SK-N-SH (cell line): ENCODE measurements at regions not wholly inside any gene's neighbourhood (a gene's known extent, or its start where the extent isn't known, plus 50 kb on each side); places are given as distances from the start of the nearest gene placed in this dataset.

Experiments
- CTCF ChIA-PET: fragments of 300-600, 350-600 bp; formaldehyde crosslinking; extraction: SDS; loops from one replicate; lab custom pipeline; 2021; lab: Yijun Ruan, JAX
- POLR2A ChIA-PET: fragments of 350-600 bp; sonication (Branson Sonifier 250); formaldehyde crosslinking; extraction: SDS; loops from one replicate; lab custom pipeline; 2020; ENCODE audit warnings: antibody characterized with exemption, inconsistent platforms; lab: Yijun Ruan, JAX
- DNase-seq: peaks from one replicate; pipeline ENCODE4 v3.0.0; 2012
- H2AFZ ChIP-seq: fragments of 200-600 bp; sonication (generic); 2 replicates; pipeline ENCODE4 v1.8.1; 2016; ENCODE audit warnings: antibody characterized with exemption, mild to moderate bottlenecking, low read depth
- H3F3A ChIP-seq: fragments of 200-600 bp; sonication (generic); replicated peaks from 2 replicates; pipeline ENCODE3; 2016; ENCODE audit warnings: antibody characterized with exemption, mild to moderate bottlenecking; ENCODE audit not compliant: insufficient read depth
- H3K27ac ChIP-seq, 2 experiments: fragments of 200-500 bp in 1 of 2; fragments of 200-600 bp in 1 of 2; sonication (Bioruptor generic) in 1 of 2; sonication (generic), shearing (Covaris generic) in 1 of 2; 2 replicates each; pipeline versions ENCODE4 v1.5.1 to v1.6.1; 2014 to 2016; ENCODE audit warnings: low read depth in 2 of 2, inconsistent platforms in 1 of 2, low read length in 1 of 2, mild to moderate bottlenecking in 1 of 2, mixed read lengths in 1 of 2
- H3K27me3 ChIP-seq: fragments of 200-600 bp; sonication (generic), shearing (Covaris generic); 2 replicates; pipeline ENCODE4 v1.6.1; 2016; ENCODE audit warnings: mixed run types; ENCODE audit not compliant: insufficient read depth
- H3K36me3 ChIP-seq, 2 experiments: fragments of 200-500 bp in 1 of 2; fragments of 200-600 bp in 1 of 2; sonication (Bioruptor generic) in 1 of 2; sonication (generic) in 1 of 2; replicated peaks in 1 of 2; 2 replicates each; pipeline versions ENCODE3 to v1.5.1; 2014 to 2016; ENCODE audit warnings: low read length in 1 of 2, mild to moderate bottlenecking in 1 of 2; ENCODE audit not compliant: insufficient read depth in 2 of 2, control insufficient read depth in 1 of 2
- H3K4me1 ChIP-seq, 2 experiments: fragments of 200-500 bp in 1 of 2; fragments of 200-600 bp in 1 of 2; sonication (Bioruptor generic) in 1 of 2; sonication (generic), shearing (Covaris generic) in 1 of 2; 2 replicates each; pipeline versions ENCODE4 v1.5.1 to v1.6.1; 2014 to 2016; ENCODE audit warnings: low read depth in 1 of 2, low read length in 1 of 2, mixed run types in 1 of 2; ENCODE audit not compliant: insufficient read depth in 2 of 2, control insufficient read depth in 1 of 2
- H3K4me2 ChIP-seq: fragments of 200-600 bp; sonication (generic), shearing (Covaris generic); 2 replicates; pipeline ENCODE4 v1.6.1; 2017; ENCODE audit warnings: mixed run types
- H3K4me3 ChIP-seq, 2 experiments: fragments of 200-500 bp in 1 of 2; fragments of 200-600 bp in 1 of 2; sonication (Bioruptor generic) in 1 of 2; sonication (generic), shearing (Covaris generic) in 1 of 2; 2 replicates each; pipeline versions ENCODE4 v1.5.1 to v1.8.1; 2014 to 2016; ENCODE audit warnings: low read depth in 2 of 2, inconsistent platforms in 1 of 2, low read length in 1 of 2, mild to moderate bottlenecking in 1 of 2, mixed read lengths in 1 of 2, moderate library complexity in 1 of 2
- H3K79me2 ChIP-seq: fragments of 200-600 bp; sonication (generic); 2 replicates; pipeline ENCODE4 v1.8.1; 2017; ENCODE audit warnings: mild to moderate bottlenecking; ENCODE audit not compliant: insufficient read depth
- H3K9ac ChIP-seq: fragments of 200-600 bp; sonication (generic); 2 replicates; pipeline ENCODE4 v1.6.1; 2017; ENCODE audit warnings: mixed run types
- H3K9me2 ChIP-seq: fragments of 200-600 bp; sonication (generic); 2 replicates; pipeline ENCODE4 v1.6.1; 2017; ENCODE audit warnings: mixed run types
- H3K9me3 ChIP-seq: fragments of 200-600 bp; sonication (generic); 2 replicates; pipeline ENCODE4 v1.6.1; 2017; ENCODE audit warnings: mixed run types, mild to moderate bottlenecking, moderate library complexity
- H4K20me1 ChIP-seq: fragments of 200-600 bp; sonication (generic); 2 replicates; pipeline ENCODE4 v1.6.1; 2017; ENCODE audit warnings: mild to moderate bottlenecking, mixed run types; ENCODE audit not compliant: insufficient read depth
- CHD2 ChIP-seq: fragments of 150-350 bp; IDR thresholded peaks from 2 replicates; pipeline ENCODE4 v1.6.1; 2018; ENCODE audit warnings: low read length; ENCODE audit not compliant: partially characterized antibody
- ELF1 ChIP-seq: IDR thresholded peaks from 2 replicates; pipeline ENCODE4 v1.4.0; 2012
- FOSL2 ChIP-seq: IDR thresholded peaks from 2 replicates; pipeline ENCODE4 v1.4.0; 2012; ENCODE audit warnings: low read depth, mild to moderate bottlenecking, moderate library complexity, borderline replicate concordance
- FOXJ3 ChIP-seq: sonication (generic); formaldehyde crosslinking; IDR thresholded peaks from 2 replicates; pipeline ENCODE4 v1.5.1; 2020; ENCODE audit warnings: mild to moderate bottlenecking, missing genetic modification reagents
- FOXM1 ChIP-seq: IDR thresholded peaks from 2 replicates; pipeline ENCODE4 v1.4.0; 2012; ENCODE audit warnings: low read depth, mild to moderate bottlenecking
- GATA2 ChIP-seq: sonication (generic); formaldehyde crosslinking; IDR thresholded peaks from 2 replicates; pipeline ENCODE4 v1.5.0; 2020; ENCODE audit warnings: mild to moderate bottlenecking, missing genetic modification reagents
- JUND ChIP-seq: IDR thresholded peaks from 2 replicates; pipeline ENCODE4 v1.4.0; 2012
- MXI1 ChIP-seq: IDR thresholded peaks from 2 replicates; pipeline ENCODE4 v1.6.1; 2012; ENCODE audit warnings: mild to moderate bottlenecking, low read depth, low read length, improper control_type of control experiment
- NFIC ChIP-seq: IDR thresholded peaks from 2 replicates; pipeline ENCODE4 v1.4.0; 2012; ENCODE audit warnings: borderline replicate concordance
- NRF1 ChIP-seq: IDR thresholded peaks from 2 replicates; pipeline ENCODE4 v1.6.1; 2012; ENCODE audit warnings: low read depth, mild to moderate bottlenecking, low read length
- POLR2AphosphoS5 ChIP-seq: IDR thresholded peaks from 2 replicates; pipeline ENCODE4 v1.6.1; 2012; ENCODE audit warnings: low read depth, low read length
- RCOR1 ChIP-seq: fragments of 150-350 bp; IDR thresholded peaks from 2 replicates; pipeline ENCODE4 v1.6.1; 2017; ENCODE audit warnings: antibody characterized with exemption, low read length
- RFX5 ChIP-seq: IDR thresholded peaks from 2 replicates; pipeline ENCODE4 v1.6.1; 2012; ENCODE audit warnings: mild to moderate bottlenecking, improper control_type of control experiment, low read length
- RXRA ChIP-seq: IDR thresholded peaks from 2 replicates; pipeline ENCODE4 v1.4.0; 2012; ENCODE audit warnings: low read depth, mild to moderate bottlenecking, borderline replicate concordance
- SMC3 ChIP-seq: IDR thresholded peaks from 2 replicates; pipeline ENCODE4 v1.6.1; 2012; ENCODE audit warnings: low read depth, low read length, improper control_type of control experiment
- TAF1 ChIP-seq: IDR thresholded peaks from 2 replicates; pipeline ENCODE4 v1.6.1; 2012; ENCODE audit warnings: low read depth, mild to moderate bottlenecking, low read length, moderate library complexity, borderline replicate concordance
- USF1 ChIP-seq: IDR thresholded peaks from 2 replicates; pipeline ENCODE4 v1.4.0; 2012; ENCODE audit warnings: low read depth, borderline replicate concordance
- YY1 ChIP-seq: IDR thresholded peaks from 2 replicates; pipeline ENCODE4 v1.4.0; 2012; ENCODE audit warnings: low read depth, mild to moderate bottlenecking
- WGBS: methylation state at CpG from one replicate; pipeline ENCODE4 v1.1.6; 2017; ENCODE audit warnings: low lambda C conversion rate; 5-methylcytosine and 5-hydroxymethylcytosine counted together
- TF ChIP-seq, protein P1 (sequence below): IDR thresholded peaks from 2 replicates; pipeline ENCODE4; 2012
- TF ChIP-seq, protein P2 (sequence below): fragments of 150-350 bp; IDR thresholded peaks from 2 replicates; pipeline ENCODE4 v1.6.1; 2017; ENCODE audit warnings: antibody characterized with exemption, low read length, low read depth, borderline replicate concordance

- H3K4me1 ChIP-seq: no peaks in the 10 kb centered on the region
- H3K36me3 ChIP-seq: no peaks in the 10 kb centered on the region
- no peaks in the 10 kb centered on the region for H4K20me1 ChIP-seq
- 85% methylated on average over 2 of the region's 2 CpGs for WGBS
- H3K9me2 ChIP-seq: no peaks in the 10 kb centered on the region
- POLR2A ChIA-PET: no interaction called here
- H3F3A ChIP-seq: no peaks in the 10 kb centered on the region
- no peak overlapping the region for H3K4me2 ChIP-seq
- H3K9me3 ChIP-seq: no peaks in the 10 kb centered on the region
- H3K27ac ChIP-seq: no peak overlapping the region
- CTCF ChIA-PET: interaction anchor here (1.0 to 1.7 kb wide), 3 partner anchors 8 to 363 kb away, joined by 4 to 5 read pairs (median 5); no protein-coding TSS in a partner anchor
- TF ChIP-seq FOXJ3: no peak
- no peak for TF ChIP-seq CHD2
- TF ChIP-seq MXI1: no peak
- TF ChIP-seq, protein P1, sequence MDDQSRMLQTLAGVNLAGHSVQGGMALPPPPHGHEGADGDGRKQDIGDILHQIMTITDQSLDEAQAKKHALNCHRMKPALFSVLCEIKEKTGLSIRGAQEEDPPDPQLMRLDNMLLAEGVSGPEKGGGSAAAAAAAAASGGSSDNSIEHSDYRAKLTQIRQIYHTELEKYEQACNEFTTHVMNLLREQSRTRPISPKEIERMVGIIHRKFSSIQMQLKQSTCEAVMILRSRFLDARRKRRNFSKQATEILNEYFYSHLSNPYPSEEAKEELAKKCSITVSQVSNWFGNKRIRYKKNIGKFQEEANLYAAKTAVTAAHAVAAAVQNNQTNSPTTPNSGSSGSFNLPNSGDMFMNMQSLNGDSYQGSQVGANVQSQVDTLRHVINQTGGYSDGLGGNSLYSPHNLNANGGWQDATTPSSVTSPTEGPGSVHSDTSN: no peak
- TF ChIP-seq USF1: no peak
- TF ChIP-seq, protein P2, sequence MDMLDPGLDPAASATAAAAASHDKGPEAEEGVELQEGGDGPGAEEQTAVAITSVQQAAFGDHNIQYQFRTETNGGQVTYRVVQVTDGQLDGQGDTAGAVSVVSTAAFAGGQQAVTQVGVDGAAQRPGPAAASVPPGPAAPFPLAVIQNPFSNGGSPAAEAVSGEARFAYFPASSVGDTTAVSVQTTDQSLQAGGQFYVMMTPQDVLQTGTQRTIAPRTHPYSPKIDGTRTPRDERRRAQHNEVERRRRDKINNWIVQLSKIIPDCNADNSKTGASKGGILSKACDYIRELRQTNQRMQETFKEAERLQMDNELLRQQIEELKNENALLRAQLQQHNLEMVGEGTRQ: no peak
- TF ChIP-seq NFIC: no peak
- TF ChIP-seq FOXM1: no peak
- TF ChIP-seq POLR2AphosphoS5: no peak
- TF ChIP-seq YY1: no peak
- TF ChIP-seq RFX5: no peak
- no peak for TF ChIP-seq SMC3
- no peak for TF ChIP-seq JUND
- no peaks in the 10 kb centered on the region for H3K27me3 ChIP-seq
- H3K9ac ChIP-seq: no peak overlapping the region
- no peak overlapping the region for H2AFZ ChIP-seq
- H3K79me2 ChIP-seq: no peaks in the 10 kb centered on the region
- DNase-seq: no peak
- H3K4me3 ChIP-seq: no peak overlapping the region
These were observed 294.9 kb downstream of the DLEU7 start for GRCh38 chr13:50548586-50548985.

DNA sequence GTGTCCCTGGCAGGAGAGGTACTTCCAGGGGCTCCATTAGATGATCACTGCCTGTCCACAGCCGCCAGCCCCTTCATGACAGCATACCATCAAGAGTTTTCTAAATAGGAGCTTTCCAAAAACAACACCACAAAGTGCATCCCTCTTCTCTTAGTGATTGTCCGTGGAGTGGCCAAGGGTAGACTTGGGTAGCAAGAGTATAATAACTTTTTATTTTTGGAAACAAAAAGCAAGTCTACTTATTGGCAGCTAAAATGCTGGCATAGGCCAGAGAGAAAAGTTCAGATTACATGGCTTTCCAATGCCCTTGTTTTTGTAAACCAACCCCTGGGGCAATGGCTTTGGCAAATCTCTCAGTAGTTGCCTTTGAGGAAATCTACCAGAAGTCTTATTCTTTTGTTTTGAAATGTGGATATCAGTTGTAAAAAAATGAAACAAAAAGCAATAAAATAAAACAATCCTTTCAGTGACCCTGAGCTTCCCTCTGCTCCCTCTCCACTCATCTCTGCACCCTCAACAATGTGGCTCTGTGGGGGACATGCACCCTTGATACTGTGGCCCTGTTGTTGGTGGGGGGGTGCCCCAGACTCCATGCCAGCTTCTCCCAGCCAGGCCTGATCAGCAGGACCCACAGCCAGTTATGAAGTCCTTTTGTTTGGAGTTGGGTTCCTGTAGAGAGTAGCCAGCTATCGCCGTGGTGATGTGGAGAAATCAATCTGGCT lies 294.1 kb downstream of the DLEU7 start:
- no peaks in the 10 kb centered on the region for H3K4me1 ChIP-seq
- no peaks in the 10 kb centered on the region for H3K27me3 ChIP-seq
- CTCF ChIA-PET: interaction anchor here (1.0 to 1.7 kb wide), 3 partner anchors 9 to 363 kb away, joined by 4 to 5 read pairs (median 5); no protein-coding TSS in a partner anchor
- no peak overlapping the region for H2AFZ ChIP-seq
- no peaks in the 10 kb centered on the region for H3K36me3 ChIP-seq
- H3K9me3 ChIP-seq: no peaks in the 10 kb centered on the region
- POLR2A ChIA-PET: no interaction called here
- H4K20me1 ChIP-seq: no peaks in the 10 kb centered on the region
- no peaks in the 10 kb centered on the region for H3F3A ChIP-seq
- no peaks in the 10 kb centered on the region for H3K79me2 ChIP-seq
- WGBS: 83% methylated on average over 4 of the region's 4 CpGs
- H3K4me2 ChIP-seq: no peak overlapping the region
- no peak overlapping the region for H3K9ac ChIP-seq
- no peaks in the 10 kb centered on the region for H3K9me2 ChIP-seq
- no peak overlapping the region for H3K27ac ChIP-seq
- no peak for DNase-seq
- no peak overlapping the region for H3K4me3 ChIP-seq
- no peak for TF ChIP-seq TAF1
- TF ChIP-seq CHD2: no peak
- TF ChIP-seq USF1: no peak
- TF ChIP-seq JUND: no peak
- no peak for TF ChIP-seq NFIC
- no peak for TF ChIP-seq MXI1
- TF ChIP-seq NRF1: no peak
- TF ChIP-seq RFX5: no peak
- TF ChIP-seq RCOR1: no peak
- TF ChIP-seq, protein P1: no peak
- TF ChIP-seq RXRA: no peak
- no peak for TF ChIP-seq FOSL2
- TF ChIP-seq GATA2 (CRISPR knock-in tag): no peak
- TF ChIP-seq ELF1: no peak
